A549 (cell line): ENCODE measurements at regions not wholly inside any gene's neighbourhood (a gene's known extent, or its start where the extent isn't known, plus 50 kb on each side); places are given as distances from the start of the nearest gene placed in this dataset.

Experiments
- ATAC-seq, 2 experiments: fragments of 200-7000 bp in 1 of 2; fragments of >200 bp in 1 of 2; cut with Nextera tagmentation in 1 of 2; cut with Tn5 transposase in 1 of 2; 3 replicates each; pipeline versions ENCODE4 v1.8.0 to v1.9.1; 2018 to 2020; ENCODE audit warnings: mild to moderate bottlenecking in 1 of 2, moderate library complexity in 1 of 2
- CTCF ChIA-PET: fragments of 300-600 bp; sonication (Branson Sonifier 250); formaldehyde crosslinking; extraction: SDS; loops from one replicate; lab custom pipeline; 2021; ENCODE audit warnings: antibody characterized with exemption, inconsistent platforms; lab: Yijun Ruan, JAX
- POLR2A ChIA-PET: fragments of 350-600 bp; formaldehyde crosslinking; extraction: SDS; loops from one replicate; lab custom pipeline; 2021; ENCODE audit warnings: antibody characterized with exemption, inconsistent platforms; lab: Yijun Ruan, JAX
- DNase-seq, 2 experiments: peaks; one replicate each; pipeline versions ENCODE4 v3.0.0 to v3.0.0-alpha.2; 2011 to 2016; ENCODE audit warnings: low read depth in 1 of 2, low spot score in 1 of 2
- FAIRE-seq: peaks from 2 replicates; lab custom pipeline; 2011; peaks lifted over from hg19 to GRCh38; lab: Jason Lieb, UNC
- H3K27ac ChIP-seq, 2 experiments: fragments of >200 bp; sonication (Bioruptor Twin); formaldehyde crosslinking; 3 replicates each; pipeline ENCODE4 v1.5.1; 2016 to 2017
- H3K4me1 ChIP-seq: fragments of >200 bp; sonication (Bioruptor Twin); formaldehyde crosslinking; 3 replicates; pipeline ENCODE4 v1.6.1; 2016
- H3K4me2 ChIP-seq: fragments of >200 bp; sonication (Bioruptor Twin); formaldehyde crosslinking; 3 replicates; pipeline ENCODE4 v1.6.1; 2016
- H3K4me3 ChIP-seq: fragments of >200 bp; sonication (Bioruptor Twin); formaldehyde crosslinking; 3 replicates; pipeline ENCODE4 v1.5.1; 2016
- H3K9me3 ChIP-seq: fragments of >200 bp; sonication (Bioruptor Twin); formaldehyde crosslinking; 3 replicates; pipeline ENCODE4 v1.6.1; 2016
- CBX8 ChIP-seq: fragments of 200-600 bp; sonication (generic); IDR thresholded peaks from 2 replicates; pipeline ENCODE4 v1.6.1; 2016
- CEBPB ChIP-seq, 2 experiments: fragments of >200 bp in 1 of 2; sonication (Bioruptor Twin) in 1 of 2; formaldehyde crosslinking in 1 of 2; IDR thresholded peaks; 2 replicates each; pipeline ENCODE4 v1.6.1; 2012 to 2016
- CHD2 ChIP-seq: fragments of 150-350 bp; IDR thresholded peaks from 2 replicates; pipeline ENCODE4 v1.6.1; 2014; ENCODE audit warnings: low read length; ENCODE audit not compliant: partially characterized antibody
- EHF ChIP-seq: fragments of 250-450 bp; sonication (Bioruptor Pico); IDR thresholded peaks from 2 replicates; pipeline ENCODE4 v1.5.0; 2020; ENCODE audit warnings: mild to moderate bottlenecking
- EP300 ChIP-seq, 2 experiments: fragments of >200 bp; sonication (Bioruptor Twin); formaldehyde crosslinking; IDR thresholded peaks; 2 replicates in 1 of 2; 3 replicates in 1 of 2; pipeline ENCODE4 v1.6.1; 2016 to 2017
- FOSB ChIP-seq: fragments of 250-450 bp; sonication (Bioruptor Pico); IDR thresholded peaks from 2 replicates; pipeline ENCODE4 v1.5.0; 2020; ENCODE audit warnings: mild to moderate bottlenecking, moderate library complexity
- FOSL2 ChIP-seq, 2 experiments: fragments of 450-650 bp in 1 of 2; fragments of >200 bp in 1 of 2; sonication (Bioruptor Twin) in 1 of 2; formaldehyde crosslinking; IDR thresholded peaks; 2 replicates each; pipeline versions ENCODE4 v1.5.0 to v1.6.1; 2016 to 2020; ENCODE audit warnings: mild to moderate bottlenecking in 1 of 2, moderate library complexity in 1 of 2
- HEYL ChIP-seq: fragments of 250-450 bp; sonication (Bioruptor Pico); IDR thresholded peaks from 2 replicates; pipeline ENCODE4 v1.8.0; 2021; ENCODE audit warnings: mild to moderate bottlenecking, moderate library complexity
- HOXB13 ChIP-seq: fragments of 250-450 bp; sonication (Bioruptor Pico); IDR thresholded peaks from 2 replicates; pipeline ENCODE4 v1.5.0; 2020; ENCODE audit warnings: low read depth, mild to moderate bottlenecking, moderate library complexity
- JUN ChIP-seq, 2 experiments: fragments of >200 bp; sonication (Bioruptor Twin); formaldehyde crosslinking; IDR thresholded peaks; 2 replicates in 1 of 2; 3 replicates in 1 of 2; pipeline ENCODE4 v1.6.1; 2016 to 2017
- KDM1A ChIP-seq: fragments of 200-600 bp; sonication (generic); IDR thresholded peaks from 2 replicates; pipeline ENCODE4 v1.6.1; 2016; ENCODE audit warnings: low read depth, mild to moderate bottlenecking
- MAFK ChIP-seq: fragments of 450-650 bp; IDR thresholded peaks from 2 replicates; pipeline ENCODE4 v1.6.1; 2014; ENCODE audit not compliant: partially characterized antibody
- MAZ ChIP-seq: fragments of 150-350 bp; IDR thresholded peaks from 2 replicates; pipeline ENCODE4 v1.6.1; 2014; ENCODE audit warnings: antibody characterized with exemption, low read depth, low read length, borderline replicate concordance
- MYC ChIP-seq: IDR thresholded peaks from 2 replicates; pipeline ENCODE4 v1.6.1; 2012; ENCODE audit warnings: mild to moderate bottlenecking, inconsistent platforms, low read length, improper control_type of control experiment, borderline replicate concordance
- NFE2L2 ChIP-seq: fragments of 150-350 bp; conservative IDR thresholded peaks from 2 replicates; pipeline ENCODE4 v1.6.1; 2014; ENCODE audit warnings: low read length
- NPAS2 ChIP-seq: fragments of 250-450 bp; sonication (Bioruptor Pico); IDR thresholded peaks from 2 replicates; pipeline ENCODE4 v1.8.0; 2022; ENCODE audit warnings: mild to moderate bottlenecking, moderate library complexity, borderline replicate concordance
- PHF8 ChIP-seq: fragments of 200-600 bp; sonication (generic); IDR thresholded peaks from 2 replicates; pipeline ENCODE4 v1.6.1; 2016; ENCODE audit warnings: low read depth, mild to moderate bottlenecking, antibody characterized with exemption, moderate library complexity, borderline replicate concordance
- POLR2A ChIP-seq: IDR thresholded peaks from 2 replicates; pipeline ENCODE4 v1.6.1; 2012; ENCODE audit warnings: mild to moderate bottlenecking, low read length
- POLR2AphosphoS2 ChIP-seq: conservative IDR thresholded peaks from 2 replicates; pipeline ENCODE4 v1.6.1; 2012; ENCODE audit warnings: low read length, improper control_type of control experiment, inconsistent platforms
- RFX5 ChIP-seq: fragments of 450-650 bp; IDR thresholded peaks from 2 replicates; pipeline ENCODE4 v1.7.1; 2014; ENCODE audit warnings: antibody characterized with exemption, mild to moderate bottlenecking, moderate library complexity
- RNF2 ChIP-seq: fragments of 200-600 bp; sonication (generic); IDR thresholded peaks from 2 replicates; pipeline ENCODE4 v1.6.1; 2016; ENCODE audit warnings: low read depth, mild to moderate bottlenecking, antibody characterized with exemption, moderate library complexity, borderline replicate concordance
- SREBF2 ChIP-seq: fragments of 450-650 bp; IDR thresholded peaks from 2 replicates; pipeline ENCODE4 v1.6.1; 2014; ENCODE audit warnings: mild to moderate bottlenecking, moderate library complexity
- ZFP36 ChIP-seq: fragments of 450-650 bp; IDR thresholded peaks from 2 replicates; pipeline ENCODE4 v1.6.1; 2014; ENCODE audit warnings: borderline replicate concordance; ENCODE audit not compliant: partially characterized antibody
- ZNF302 ChIP-seq: fragments of 250-450 bp; sonication (Bioruptor Pico); IDR thresholded peaks from 2 replicates; pipeline ENCODE4 v1.9.0; 2021; ENCODE audit warnings: inconsistent platforms, mild to moderate bottlenecking, moderate library complexity
- WGBS: methylation state at CpG from one replicate; pipeline ENCODE4 v1.1.6; 2017; ENCODE audit errors: missing lambda C conversion rate; 5-methylcytosine and 5-hydroxymethylcytosine counted together
- TF ChIP-seq, protein P1 (sequence below): fragments of >200 bp; sonication (Bioruptor Twin); formaldehyde crosslinking; IDR thresholded peaks from 3 replicates; pipeline ENCODE4 v1.6.1; 2016
- TF ChIP-seq, protein P2 (sequence below): fragments of 450-650 bp; IDR thresholded peaks from 2 replicates; pipeline ENCODE4 v1.6.1; 2014; ENCODE audit warnings: antibody characterized with exemption
- TF ChIP-seq, protein P3 (sequence below): IDR thresholded peaks from 2 replicates; pipeline ENCODE4 v1.6.1; 2012; ENCODE audit warnings: low read depth, borderline replicate concordance
- TF ChIP-seq, protein P4 (sequence below): fragments of 250-450 bp; sonication (Bioruptor Pico); IDR thresholded peaks from 2 replicates; pipeline ENCODE4 v1.5.0; 2021; ENCODE audit warnings: mild to moderate bottlenecking, moderate library complexity, borderline replicate concordance
- TF ChIP-seq, protein P5 (sequence below): fragments of 250-450 bp; sonication (Bioruptor Pico); IDR thresholded peaks from 2 replicates; pipeline ENCODE4 v1.5.0; 2020; ENCODE audit warnings: low read depth, mild to moderate bottlenecking, moderate library complexity

DNA sequence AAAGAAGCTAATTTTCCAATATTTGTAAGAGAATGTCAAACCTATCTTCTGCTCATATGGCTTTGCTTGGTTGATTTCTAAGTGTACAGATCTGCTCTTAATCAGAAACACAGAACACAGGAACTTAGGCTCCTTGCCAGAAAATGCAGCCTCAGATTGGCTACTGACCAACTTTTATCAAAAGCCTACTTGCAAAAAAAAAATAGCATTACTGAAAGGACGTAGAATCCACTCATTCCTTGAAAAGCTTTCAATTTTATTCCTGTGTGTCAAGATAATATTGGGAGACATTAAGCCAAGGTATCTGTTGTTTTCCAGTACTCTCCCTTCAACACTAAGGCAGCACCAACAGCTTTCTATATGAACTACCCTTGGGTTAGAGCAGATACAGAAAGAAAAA, 127.6 kb upstream of the INTU start:
- no peak overlapping the region for H3K4me3 ChIP-seq
- POLR2A ChIA-PET = no interaction called here
- 5% methylated on average over 1 of the region's 1 CpG for WGBS
- no peak overlapping the region for H3K4me2 ChIP-seq
- CTCF ChIA-PET = no interaction called here
- H3K4me1 ChIP-seq = no peaks in the 10 kb centered on the region
- no peak for TF ChIP-seq POLR2AphosphoS2
- TF ChIP-seq FOSL2 (IDR thresholded peaks at IDR 0.05) = no peak
- TF ChIP-seq FOSL2 (CRISPR knock-in tag; IDR thresholded peaks at IDR 0.05) = no peak
- TF ChIP-seq, protein P1, sequence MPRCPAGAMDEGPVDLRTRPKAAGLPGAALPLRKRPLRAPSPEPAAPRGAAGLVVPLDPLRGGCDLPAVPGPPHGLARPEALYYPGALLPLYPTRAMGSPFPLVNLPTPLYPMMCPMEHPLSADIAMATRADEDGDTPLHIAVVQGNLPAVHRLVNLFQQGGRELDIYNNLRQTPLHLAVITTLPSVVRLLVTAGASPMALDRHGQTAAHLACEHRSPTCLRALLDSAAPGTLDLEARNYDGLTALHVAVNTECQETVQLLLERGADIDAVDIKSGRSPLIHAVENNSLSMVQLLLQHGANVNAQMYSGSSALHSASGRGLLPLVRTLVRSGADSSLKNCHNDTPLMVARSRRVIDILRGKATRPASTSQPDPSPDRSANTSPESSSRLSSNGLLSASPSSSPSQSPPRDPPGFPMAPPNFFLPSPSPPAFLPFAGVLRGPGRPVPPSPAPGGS = no peak
- TF ChIP-seq MAFK = no peak
- TF ChIP-seq NPAS2 (CRISPR knock-in tag) = no peak
- TF ChIP-seq CHD2 = no peak
- TF ChIP-seq SREBF2 = no peak
- no peak for TF ChIP-seq ZNF302
- no peak for TF ChIP-seq MAZ
- TF ChIP-seq MYC = no peak
- DNase-seq (no peak), ATAC-seq (no peak), FAIRE-seq (no peak)
- H3K27ac ChIP-seq = no peak overlapping the region
- H3K9me3 ChIP-seq = no peaks in the 10 kb centered on the region

DNA sequence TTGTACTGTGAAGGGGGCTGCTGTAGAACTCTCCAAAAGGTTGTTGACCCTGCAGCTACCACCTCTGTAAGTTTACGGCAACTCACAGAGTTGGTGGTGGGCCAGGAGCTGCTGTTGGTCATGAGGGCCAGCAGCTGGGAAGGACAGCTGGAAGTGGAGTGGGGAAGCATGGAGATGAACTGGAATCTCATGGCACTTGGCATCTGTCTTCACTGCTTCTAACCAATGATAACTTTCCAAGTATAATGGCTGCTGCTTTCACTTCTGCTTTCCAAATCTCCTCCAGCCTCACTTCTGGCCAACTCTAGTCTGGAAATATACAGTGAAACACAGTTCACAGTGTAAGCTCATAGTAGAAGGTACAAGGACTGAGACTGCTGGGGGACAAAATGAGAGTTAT, 126.5 kb upstream of the INTU start:
- Histone ChIP-seq H3K9me3 (no peaks in the 10 kb centered on the region), H3K4me3 (no peak overlapping the region), H3K4me1 (no peaks in the 10 kb centered on the region), H3K27ac (no peak overlapping the region), H3K4me2 (no peak overlapping the region)
- no peak for DNase-seq
- ATAC-seq = no peak
- CTCF ChIA-PET = interaction anchor here (0.9 kb wide), 1 partner anchor 26 kb away, joined by 4 read pairs; no protein-coding TSS in a partner anchor
- no peak for TF ChIP-seq FOSB (CRISPR knock-in tag)
- no peak for TF ChIP-seq RFX5
- TF ChIP-seq EP300 (IDR thresholded peaks at IDR 0.05) = no peak
- TF ChIP-seq, protein P2, sequence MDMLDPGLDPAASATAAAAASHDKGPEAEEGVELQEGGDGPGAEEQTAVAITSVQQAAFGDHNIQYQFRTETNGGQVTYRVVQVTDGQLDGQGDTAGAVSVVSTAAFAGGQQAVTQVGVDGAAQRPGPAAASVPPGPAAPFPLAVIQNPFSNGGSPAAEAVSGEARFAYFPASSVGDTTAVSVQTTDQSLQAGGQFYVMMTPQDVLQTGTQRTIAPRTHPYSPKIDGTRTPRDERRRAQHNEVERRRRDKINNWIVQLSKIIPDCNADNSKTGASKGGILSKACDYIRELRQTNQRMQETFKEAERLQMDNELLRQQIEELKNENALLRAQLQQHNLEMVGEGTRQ = no peak
- TF ChIP-seq POLR2A = no peak
- no peak for TF ChIP-seq ZFP36
- no peak for TF ChIP-seq SREBF2
- TF ChIP-seq JUN (IDR thresholded peaks at IDR 0.05) = no peak
- no peak for TF ChIP-seq RNF2
- TF ChIP-seq HEYL (CRISPR knock-in tag) = no peak
- no peak for TF ChIP-seq KDM1A
- no peak for TF ChIP-seq CEBPB (IDR thresholded peaks at IDR 0.05)
- 100% methylated on average over 1 of the region's 1 CpG for WGBS
- FAIRE-seq = no peak
- POLR2A ChIA-PET = no interaction called here

DNA sequence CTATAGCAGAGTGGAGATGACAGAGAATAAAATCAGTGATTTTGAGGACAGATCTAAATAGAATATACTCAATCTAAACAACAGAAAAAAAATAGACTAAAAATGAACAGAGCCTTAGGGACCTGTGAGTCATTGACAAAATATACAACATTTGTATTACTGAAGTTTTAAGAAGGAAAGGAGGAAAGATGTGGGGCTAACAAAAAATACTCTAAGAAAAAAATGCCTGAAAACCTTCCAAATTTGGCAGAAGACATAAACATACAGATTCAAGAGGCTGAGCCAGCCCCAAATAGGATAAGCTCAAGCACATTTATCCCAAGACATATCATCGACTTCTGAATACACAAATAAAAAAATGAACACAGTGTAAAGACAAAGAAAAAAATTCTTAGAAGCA, 123.6 kb upstream of the INTU start:
- Histone ChIP-seq H3K4me3 (no peak overlapping the region), H3K27ac (no peak overlapping the region), H3K9me3 (no peaks in the 10 kb centered on the region), H3K4me1 (no peaks in the 10 kb centered on the region), H3K4me2 (no peak overlapping the region)
- ATAC-seq (no peak), DNase-seq (no peak), FAIRE-seq (no peak)
- ChIA-PET POLR2A (no interaction called here), CTCF (no interaction called here)
- TF ChIP-seq JUN (IDR thresholded peaks at IDR 0.05) (no peak), NFE2L2 (no peak), EHF (CRISPR knock-in tag) (no peak), CBX8 (no peak), PHF8 (no peak), RFX5 (no peak), HOXB13 (no peak), FOSB (CRISPR knock-in tag) (no peak)
- TF ChIP-seq, protein P3, sequence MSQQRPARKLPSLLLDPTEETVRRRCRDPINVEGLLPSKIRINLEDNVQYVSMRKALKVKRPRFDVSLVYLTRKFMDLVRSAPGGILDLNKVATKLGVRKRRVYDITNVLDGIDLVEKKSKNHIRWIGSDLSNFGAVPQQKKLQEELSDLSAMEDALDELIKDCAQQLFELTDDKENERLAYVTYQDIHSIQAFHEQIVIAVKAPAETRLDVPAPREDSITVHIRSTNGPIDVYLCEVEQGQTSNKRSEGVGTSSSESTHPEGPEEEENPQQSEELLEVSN = no peak
- TF ChIP-seq, protein P1 = no peak
- TF ChIP-seq, protein P4, sequence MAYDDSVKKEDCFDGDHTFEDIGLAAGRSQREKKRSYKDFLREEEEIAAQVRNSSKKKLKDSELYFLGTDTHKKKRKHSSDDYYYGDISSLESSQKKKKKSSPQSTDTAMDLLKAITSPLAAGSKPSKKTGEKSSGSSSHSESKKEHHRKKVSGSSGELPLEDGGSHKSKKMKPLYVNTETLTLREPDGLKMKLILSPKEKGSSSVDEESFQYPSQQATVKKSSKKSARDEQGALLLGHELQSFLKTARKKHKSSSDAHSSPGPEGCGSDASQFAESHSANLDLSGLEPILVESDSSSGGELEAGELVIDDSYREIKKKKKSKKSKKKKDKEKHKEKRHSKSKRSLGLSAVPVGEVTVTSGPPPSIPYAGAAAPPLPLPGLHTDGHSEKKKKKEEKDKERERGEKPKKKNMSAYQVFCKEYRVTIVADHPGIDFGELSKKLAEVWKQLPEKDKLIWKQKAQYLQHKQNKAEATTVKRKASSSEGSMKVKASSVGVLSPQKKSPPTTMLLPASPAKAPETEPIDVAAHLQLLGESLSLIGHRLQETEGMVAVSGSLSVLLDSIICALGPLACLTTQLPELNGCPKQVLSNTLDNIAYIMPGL (CRISPR knock-in tag) = no peak
- TF ChIP-seq, protein P2 = no peak
- TF ChIP-seq, protein P5, sequence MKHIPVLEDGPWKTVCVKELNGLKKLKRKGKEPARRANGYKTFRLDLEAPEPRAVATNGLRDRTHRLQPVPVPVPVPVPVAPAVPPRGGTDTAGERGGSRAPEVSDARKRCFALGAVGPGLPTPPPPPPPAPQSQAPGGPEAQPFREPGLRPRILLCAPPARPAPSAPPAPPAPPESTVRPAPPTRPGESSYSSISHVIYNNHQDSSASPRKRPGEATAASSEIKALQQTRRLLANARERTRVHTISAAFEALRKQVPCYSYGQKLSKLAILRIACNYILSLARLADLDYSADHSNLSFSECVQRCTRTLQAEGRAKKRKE (CRISPR knock-in tag) = no peak
- 0% methylated on average over 1 of the region's 1 CpG for WGBS
